GM10248 (cell line): ENCODE measurements at regions not wholly inside any gene's neighbourhood (a gene's known extent, or its start where the extent isn't known, plus 50 kb on each side); places are given as distances from the start of the nearest gene placed in this dataset.

Experiments used
- CTCF ChIA-PET: fragments of 300-600 bp; sonication (Branson Sonifier 250); formaldehyde crosslinking; extraction: SDS; loops from one replicate; lab custom pipeline; 2021; ENCODE audit warnings: antibody characterized with exemption; lab: Yijun Ruan, JAX
- POLR2A ChIA-PET: fragments of 350-650 bp; sonication (Branson Sonifier 250); formaldehyde crosslinking; extraction: SDS; loops from one replicate; lab custom pipeline; 2020; ENCODE audit warnings: antibody characterized with exemption; lab: Yijun Ruan, JAX
- DNase-seq: peaks from one replicate; pipeline ENCODE4 v3.0.0; 2012; ENCODE audit errors: extremely low spot score
- TF ChIP-seq, protein P1 (sequence below): IDR thresholded peaks from 2 replicates; pipeline ENCODE4 v1.5.1; 2012; ENCODE audit warnings: mild to moderate bottlenecking, low read depth; ENCODE audit errors: extremely low read depth, missing control alignments, control extremely low read depth

DNA sequence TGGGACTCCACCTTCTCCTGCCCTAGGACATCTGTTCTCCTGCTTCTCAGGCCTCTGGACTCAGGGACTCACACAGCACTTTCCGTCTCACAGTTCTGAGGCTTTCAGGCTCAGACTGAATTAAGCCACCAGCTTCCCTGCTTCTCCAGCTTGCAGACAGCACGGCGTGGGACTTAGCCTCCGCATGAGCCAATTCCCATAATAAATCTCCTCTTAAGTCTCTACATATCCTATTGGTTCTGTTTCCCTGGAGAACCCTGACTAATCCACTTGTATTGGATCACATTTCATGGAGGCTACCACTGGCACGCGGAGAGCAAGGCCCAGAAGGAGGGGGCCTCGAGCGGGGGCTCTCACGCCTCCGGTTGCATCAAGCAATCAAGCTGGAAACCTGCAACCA is 1313.6 kb downstream of the TBC1D22A start:
- TF ChIP-seq, protein P1, sequence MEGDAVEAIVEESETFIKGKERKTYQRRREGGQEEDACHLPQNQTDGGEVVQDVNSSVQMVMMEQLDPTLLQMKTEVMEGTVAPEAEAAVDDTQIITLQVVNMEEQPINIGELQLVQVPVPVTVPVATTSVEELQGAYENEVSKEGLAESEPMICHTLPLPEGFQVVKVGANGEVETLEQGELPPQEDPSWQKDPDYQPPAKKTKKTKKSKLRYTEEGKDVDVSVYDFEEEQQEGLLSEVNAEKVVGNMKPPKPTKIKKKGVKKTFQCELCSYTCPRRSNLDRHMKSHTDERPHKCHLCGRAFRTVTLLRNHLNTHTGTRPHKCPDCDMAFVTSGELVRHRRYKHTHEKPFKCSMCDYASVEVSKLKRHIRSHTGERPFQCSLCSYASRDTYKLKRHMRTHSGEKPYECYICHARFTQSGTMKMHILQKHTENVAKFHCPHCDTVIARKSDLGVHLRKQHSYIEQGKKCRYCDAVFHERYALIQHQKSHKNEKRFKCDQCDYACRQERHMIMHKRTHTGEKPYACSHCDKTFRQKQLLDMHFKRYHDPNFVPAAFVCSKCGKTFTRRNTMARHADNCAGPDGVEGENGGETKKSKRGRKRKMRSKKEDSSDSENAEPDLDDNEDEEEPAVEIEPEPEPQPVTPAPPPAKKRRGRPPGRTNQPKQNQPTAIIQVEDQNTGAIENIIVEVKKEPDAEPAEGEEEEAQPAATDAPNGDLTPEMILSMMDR = no peak
- ChIA-PET CTCF (no interaction called here), POLR2A (interaction anchor here (0.5 kb wide), 1 partner anchor 613 kb away, joined by 6 read pairs; no protein-coding TSS in a partner anchor)
- DNase-seq = no peak

DNA sequence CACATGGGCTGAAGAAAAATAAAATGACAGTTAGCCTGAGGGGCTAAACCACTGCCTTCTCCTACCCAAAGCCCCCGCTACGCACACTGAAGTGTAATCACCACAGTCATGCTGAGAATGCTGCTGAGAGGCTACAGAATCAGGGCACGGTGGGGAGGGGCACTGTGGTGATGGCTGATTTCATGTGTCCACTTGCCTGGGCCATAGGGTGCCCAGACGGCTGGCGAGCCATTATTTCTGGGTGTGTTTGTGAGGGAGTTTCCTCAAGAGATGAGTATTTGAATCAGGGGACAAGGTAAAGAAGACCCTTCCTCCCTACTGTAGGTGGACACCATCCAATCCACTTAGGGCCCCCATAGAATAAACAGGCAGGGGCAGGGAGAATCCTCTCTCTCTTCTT is 1313.2 kb downstream of the TBC1D22A start:
- POLR2A ChIA-PET = interaction anchor here (0.5 kb wide), 1 partner anchor 613 kb away, joined by 6 read pairs; no protein-coding TSS in a partner anchor
- DNase-seq = no peak
- TF ChIP-seq, protein P1 = no peak
- CTCF ChIA-PET = no interaction called here

DNA sequence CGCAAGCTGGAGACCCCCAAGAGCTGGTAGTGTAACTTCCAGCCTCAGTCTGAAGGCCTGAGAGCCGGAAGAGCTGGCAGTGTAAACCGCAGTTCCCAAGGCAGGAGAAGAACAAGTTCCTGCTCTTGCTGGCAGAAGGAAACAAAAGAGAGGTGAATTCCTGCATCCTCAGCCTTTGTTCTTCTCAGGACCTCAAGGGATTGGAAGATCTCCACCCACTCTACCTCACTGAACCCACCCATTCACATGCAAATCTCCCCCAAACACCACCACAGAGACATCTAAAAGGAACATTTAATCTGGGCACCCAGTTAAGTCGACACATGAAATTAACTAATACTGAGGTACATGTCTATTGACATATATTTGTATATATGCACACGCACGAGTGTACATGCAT is 1310.3 kb downstream of the TBC1D22A start:
- ChIA-PET CTCF (no interaction called here), POLR2A (no interaction called here)
- TF ChIP-seq, protein P1 = no peak
- no peak for DNase-seq

DNA sequence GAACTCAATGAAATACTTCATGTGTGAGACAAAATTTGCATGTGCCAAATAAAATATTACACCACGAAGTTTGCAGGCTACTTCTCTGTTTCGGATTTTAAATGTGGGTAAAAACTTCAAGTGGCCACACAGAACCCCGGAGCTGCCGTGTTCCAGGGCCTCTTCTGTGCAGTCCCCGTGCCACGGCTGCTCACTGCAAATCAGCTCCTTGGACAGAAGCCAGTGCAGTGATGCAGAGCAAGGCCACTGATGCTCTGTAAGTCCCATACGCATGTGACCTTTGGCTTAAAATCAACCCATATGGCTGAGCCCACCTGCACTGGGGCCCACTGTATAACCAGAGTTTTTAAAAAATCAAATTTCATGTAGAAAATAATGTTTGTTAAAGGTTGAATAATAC is 1309.4 kb downstream of the TBC1D22A start:
- no peak for DNase-seq

DNA sequence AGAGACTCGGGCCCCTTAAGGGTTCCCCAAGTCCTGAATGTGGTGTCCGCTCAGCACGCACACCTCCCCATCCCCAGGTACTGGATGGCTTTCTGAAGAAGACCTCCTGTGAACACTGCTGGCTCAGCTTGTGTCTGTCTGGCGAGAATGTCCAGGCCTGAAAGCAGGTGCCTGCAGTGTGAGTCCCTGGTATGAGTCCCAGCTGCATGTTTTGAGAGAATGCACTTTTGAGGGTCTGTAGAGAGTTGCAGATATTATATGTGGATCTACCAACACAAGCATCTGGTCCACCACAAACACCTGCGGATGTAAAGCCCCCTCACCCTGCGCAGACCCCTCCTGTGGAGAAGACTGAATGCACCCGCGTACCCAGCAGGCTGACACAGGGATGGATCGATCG is 1308.9 kb downstream of the TBC1D22A start:
- POLR2A ChIA-PET = no interaction called here
- no peak for DNase-seq
- TF ChIP-seq, protein P1 = no peak
- CTCF ChIA-PET = interaction anchor here (0.9 kb wide), 1 partner anchor 9 kb away, joined by 3 read pairs; no protein-coding TSS in a partner anchor

More for the DNA sequence above, 1309.4 kb downstream of the TBC1D22A start:
- TF ChIP-seq, protein P1 = no peak
- POLR2A ChIA-PET = no interaction called here
- CTCF ChIA-PET = interaction anchor here (0.9 kb wide), 1 partner anchor 8 kb away, joined by 3 read pairs; no protein-coding TSS in a partner anchor

DNA sequence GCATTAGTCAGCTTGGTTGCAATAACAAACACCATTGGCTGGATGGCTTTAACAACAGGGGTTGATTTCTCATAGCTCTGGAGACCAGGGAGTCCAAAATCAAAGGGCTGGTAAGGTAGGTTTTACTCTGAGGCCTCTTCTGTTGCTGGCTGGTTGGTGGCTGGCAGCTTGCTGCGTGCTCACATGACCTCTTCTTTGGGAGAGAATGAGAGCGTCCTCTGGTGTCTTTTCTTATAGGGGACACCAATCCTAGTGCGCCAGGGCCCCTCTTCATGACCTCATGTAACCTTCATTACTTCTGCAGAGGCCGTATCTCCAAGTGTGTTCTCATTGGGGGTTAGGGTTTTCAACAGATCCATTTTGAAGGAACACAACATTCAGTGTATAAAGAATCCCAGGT is 1308.3 kb downstream of the TBC1D22A start:
- TF ChIP-seq, protein P1 = no peak
- DNase-seq = no peak
- ChIA-PET POLR2A (no interaction called here), CTCF (interaction anchor here (0.9 kb wide), 1 partner anchor 9 kb away, joined by 3 read pairs; no protein-coding TSS in a partner anchor)
